DND-41 (cell line): ENCODE measurements at regions not wholly inside any gene's neighbourhood (a gene's known extent, or its start where the extent isn't known, plus 50 kb on each side); places are given as distances from the start of the nearest gene placed in this dataset.

Source experiments
- CTCF ChIP-seq: IDR thresholded peaks from 2 replicates; pipeline ENCODE4 v1.5.1; 2012; ENCODE audit warnings: borderline replicate concordance, low read length, moderate library complexity, mild to moderate bottlenecking; ENCODE audit not compliant: poor library complexity, severe bottlenecking; ENCODE audit errors: extremely low read depth
- EZH2 ChIP-seq: IDR thresholded peaks from 3 replicates; pipeline ENCODE4 v1.6.1; 2012; ENCODE audit warnings: borderline replicate concordance, low read depth, mild to moderate bottlenecking, moderate library complexity, low read length, inconsistent platforms; ENCODE audit not compliant: severe bottlenecking

GRCh38 chr13:33694546-33694945, 123.4 kb upstream of the RFC3 start:
- TF ChIP-seq CTCF (no peak), EZH2 (no peak)
